ENCODE measurements at regions not wholly inside any gene's neighbourhood (a gene's known extent, or its start where the extent isn't known, plus 50 kb on each side); places are given as distances from the start of the nearest gene placed in this dataset.
A peak's percentile ranks its signal among the peaks of the same experiment; 100 is the strongest.

DNA sequence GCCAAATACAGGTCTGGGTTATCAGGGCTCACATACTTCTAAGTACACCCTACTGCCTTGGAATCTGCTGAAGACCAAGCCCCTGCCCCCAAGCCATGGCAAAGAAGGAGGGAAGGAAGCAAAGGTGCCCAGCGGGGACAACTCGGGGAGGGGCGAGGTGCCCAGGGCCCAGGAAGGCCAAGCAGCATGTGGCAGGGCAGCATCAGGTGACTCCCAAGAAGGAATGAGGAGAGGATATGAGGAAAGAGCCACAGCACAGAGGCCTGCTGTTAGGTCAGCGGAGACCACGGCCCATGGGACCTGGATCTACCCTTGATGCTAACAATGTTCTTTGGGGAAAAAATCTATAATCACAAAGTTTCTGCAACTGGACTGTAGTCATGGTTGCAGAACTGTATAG, 142.6 kb upstream of the CRHR1 start:
- TF ChIP-seq TAF1 (IDR thresholded peaks at IDR 0.05; ENCODE audit: low read depth) (no peak), TEAD4 (IDR thresholded peaks at IDR 0.05) (no peak), TCF12 (IDR thresholded peaks at IDR 0.05; ENCODE audit: low read depth) (no peak), EP300 (IDR thresholded peaks at IDR 0.05; ENCODE audit: borderline replicate concordance) (no peak), FOXM1 (IDR thresholded peaks at IDR 0.05; ENCODE audit: borderline replicate concordance, low read depth) (no peak), RAD21 (IDR thresholded peaks at IDR 0.05; ENCODE audit: low read depth) (no peak)
- TF ChIP-seq, protein P1, sequence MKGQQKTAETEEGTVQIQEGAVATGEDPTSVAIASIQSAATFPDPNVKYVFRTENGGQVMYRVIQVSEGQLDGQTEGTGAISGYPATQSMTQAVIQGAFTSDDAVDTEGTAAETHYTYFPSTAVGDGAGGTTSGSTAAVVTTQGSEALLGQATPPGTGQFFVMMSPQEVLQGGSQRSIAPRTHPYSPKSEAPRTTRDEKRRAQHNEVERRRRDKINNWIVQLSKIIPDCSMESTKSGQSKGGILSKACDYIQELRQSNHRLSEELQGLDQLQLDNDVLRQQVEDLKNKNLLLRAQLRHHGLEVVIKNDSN (IDR thresholded peaks at IDR 0.05), result no peak
- TF ChIP-seq, protein P2, sequence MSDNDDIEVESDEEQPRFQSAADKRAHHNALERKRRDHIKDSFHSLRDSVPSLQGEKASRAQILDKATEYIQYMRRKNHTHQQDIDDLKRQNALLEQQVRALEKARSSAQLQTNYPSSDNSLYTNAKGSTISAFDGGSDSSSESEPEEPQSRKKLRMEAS (IDR thresholded peaks at IDR 0.05), result no peak
- TF ChIP-seq, protein P3, sequence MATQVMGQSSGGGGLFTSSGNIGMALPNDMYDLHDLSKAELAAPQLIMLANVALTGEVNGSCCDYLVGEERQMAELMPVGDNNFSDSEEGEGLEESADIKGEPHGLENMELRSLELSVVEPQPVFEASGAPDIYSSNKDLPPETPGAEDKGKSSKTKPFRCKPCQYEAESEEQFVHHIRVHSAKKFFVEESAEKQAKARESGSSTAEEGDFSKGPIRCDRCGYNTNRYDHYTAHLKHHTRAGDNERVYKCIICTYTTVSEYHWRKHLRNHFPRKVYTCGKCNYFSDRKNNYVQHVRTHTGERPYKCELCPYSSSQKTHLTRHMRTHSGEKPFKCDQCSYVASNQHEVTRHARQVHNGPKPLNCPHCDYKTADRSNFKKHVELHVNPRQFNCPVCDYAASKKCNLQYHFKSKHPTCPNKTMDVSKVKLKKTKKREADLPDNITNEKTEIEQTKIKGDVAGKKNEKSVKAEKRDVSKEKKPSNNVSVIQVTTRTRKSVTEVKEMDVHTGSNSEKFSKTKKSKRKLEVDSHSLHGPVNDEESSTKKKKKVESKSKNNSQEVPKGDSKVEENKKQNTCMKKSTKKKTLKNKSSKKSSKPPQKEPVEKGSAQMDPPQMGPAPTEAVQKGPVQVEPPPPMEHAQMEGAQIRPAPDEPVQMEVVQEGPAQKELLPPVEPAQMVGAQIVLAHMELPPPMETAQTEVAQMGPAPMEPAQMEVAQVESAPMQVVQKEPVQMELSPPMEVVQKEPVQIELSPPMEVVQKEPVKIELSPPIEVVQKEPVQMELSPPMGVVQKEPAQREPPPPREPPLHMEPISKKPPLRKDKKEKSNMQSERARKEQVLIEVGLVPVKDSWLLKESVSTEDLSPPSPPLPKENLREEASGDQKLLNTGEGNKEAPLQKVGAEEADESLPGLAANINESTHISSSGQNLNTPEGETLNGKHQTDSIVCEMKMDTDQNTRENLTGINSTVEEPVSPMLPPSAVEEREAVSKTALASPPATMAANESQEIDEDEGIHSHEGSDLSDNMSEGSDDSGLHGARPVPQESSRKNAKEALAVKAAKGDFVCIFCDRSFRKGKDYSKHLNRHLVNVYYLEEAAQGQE (IDR thresholded peaks at IDR 0.05; ENCODE audit: low read depth), result no peak

DNA sequence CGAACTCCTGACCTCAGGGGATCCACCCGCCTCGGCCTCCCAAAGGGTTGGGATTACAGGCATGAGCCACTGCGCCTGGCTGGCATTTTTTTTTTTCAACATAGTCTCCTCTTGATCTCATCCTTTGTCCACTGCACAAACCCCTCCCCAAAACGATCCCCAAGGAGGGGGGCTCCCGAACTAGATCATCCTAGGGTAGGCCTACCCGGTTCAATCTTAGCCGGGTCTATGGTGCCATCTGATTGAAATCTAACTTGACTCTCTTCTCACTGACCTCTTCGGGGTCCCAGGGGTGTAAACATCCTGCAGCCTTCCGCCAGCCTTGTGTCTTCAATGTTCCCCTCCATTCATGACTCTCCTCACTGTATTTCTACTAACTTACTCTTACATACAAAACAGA, 140.5 kb upstream of the CRHR1 start:
- TF ChIP-seq CREB1 (IDR thresholded peaks at IDR 0.05; ENCODE audit: low read depth), result no peak
- no peak for TF ChIP-seq TCF12 (IDR thresholded peaks at IDR 0.05; ENCODE audit: low read depth)
- TF ChIP-seq, protein P2 (IDR thresholded peaks at IDR 0.05), result no peak
- TF ChIP-seq FOXM1 (IDR thresholded peaks at IDR 0.05; ENCODE audit: borderline replicate concordance, low read depth), result no peak
- no peak for TF ChIP-seq ZBTB7A (IDR thresholded peaks at IDR 0.05; ENCODE audit: low read depth)
- no peak for TF ChIP-seq EGR1 (IDR thresholded peaks at IDR 0.05)
- TF ChIP-seq YY1 (IDR thresholded peaks at IDR 0.05; ENCODE audit: low read depth), result no peak
- no peak for TF ChIP-seq TEAD4 (IDR thresholded peaks at IDR 0.05)
- no peak for TF ChIP-seq CEBPB (IDR thresholded peaks at IDR 0.05)
- no peak for TF ChIP-seq EP300 (IDR thresholded peaks at IDR 0.05; ENCODE audit: borderline replicate concordance)

DNA sequence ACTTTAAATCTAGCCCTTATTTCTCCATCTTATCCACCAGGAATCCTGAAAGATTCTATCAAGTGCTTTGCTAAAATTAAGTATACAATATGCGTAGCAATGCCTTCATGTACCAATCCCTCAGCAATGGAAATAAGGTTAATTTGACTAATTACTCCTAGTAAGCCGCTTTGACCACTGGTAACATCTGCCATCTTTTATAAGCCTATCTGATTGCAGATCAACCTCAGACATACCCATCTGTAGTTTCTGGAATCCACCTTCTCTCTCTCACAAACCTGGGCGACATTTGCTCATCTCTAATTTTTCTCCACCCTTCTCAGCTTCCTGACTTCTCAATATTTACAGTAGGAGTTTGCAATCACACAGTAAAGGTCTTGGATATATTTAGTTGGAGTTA, 138.8 kb upstream of the CRHR1 start:
- no peak for TF ChIP-seq CEBPB (IDR thresholded peaks at IDR 0.05)
- TF ChIP-seq NFIC (IDR thresholded peaks at IDR 0.05), result no peak
- TF ChIP-seq, protein P1 (IDR thresholded peaks at IDR 0.05), result no peak
- TF ChIP-seq RAD21 (IDR thresholded peaks at IDR 0.05; ENCODE audit: low read depth), result no peak
- TF ChIP-seq, protein P3 (IDR thresholded peaks at IDR 0.05; ENCODE audit: low read depth), result no peak
- no peak for TF ChIP-seq TCF12 (IDR thresholded peaks at IDR 0.05; ENCODE audit: low read depth)
- no peak for TF ChIP-seq ZBTB7A (IDR thresholded peaks at IDR 0.05; ENCODE audit: low read depth)
- no peak for TF ChIP-seq EGR1 (IDR thresholded peaks at IDR 0.05)
- no peak for TF ChIP-seq TAF1 (IDR thresholded peaks at IDR 0.05; ENCODE audit: low read depth)
- TF ChIP-seq CREB1 (IDR thresholded peaks at IDR 0.05; ENCODE audit: low read depth), result no peak
- no peak for TF ChIP-seq FOXM1 (IDR thresholded peaks at IDR 0.05; ENCODE audit: borderline replicate concordance, low read depth)
- TF ChIP-seq TEAD4 (IDR thresholded peaks at IDR 0.05), result no peak
- no peak for TF ChIP-seq YY1 (IDR thresholded peaks at IDR 0.05; ENCODE audit: low read depth)

DNA sequence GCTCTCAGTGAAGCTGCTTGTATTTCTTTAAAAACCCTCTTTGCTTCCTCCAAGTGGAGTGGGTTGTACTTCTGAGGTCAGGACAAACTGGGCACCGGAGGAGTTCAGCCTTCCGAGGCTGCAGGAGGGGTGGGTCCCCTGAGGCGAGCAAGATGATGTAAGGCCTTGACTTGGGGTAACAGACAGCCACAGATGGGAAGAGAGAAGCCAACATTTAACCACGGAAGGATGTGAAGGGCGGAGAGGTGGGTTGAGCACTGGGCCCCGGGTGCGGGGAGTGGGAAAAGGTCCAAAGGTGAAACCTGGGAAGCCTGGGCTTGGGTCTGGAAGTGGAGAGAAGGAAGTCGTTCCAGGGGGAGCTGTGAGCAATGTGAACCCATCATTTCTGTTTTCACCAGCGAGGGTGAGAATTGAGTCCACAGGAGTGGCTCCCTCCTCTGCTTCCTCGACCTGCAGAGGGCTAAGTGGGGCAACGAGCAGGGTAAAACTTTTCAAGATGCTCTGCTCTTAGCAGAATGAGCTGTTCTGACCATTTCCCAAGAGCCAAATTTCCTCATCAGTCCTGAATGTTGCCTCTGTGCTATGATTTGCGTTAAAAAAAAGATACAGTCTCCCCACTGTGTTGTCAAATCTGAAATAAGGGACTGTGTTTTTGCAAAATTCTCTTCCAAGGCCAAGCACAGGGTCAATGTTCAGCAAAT, 137.7 kb upstream of the CRHR1 start:
- no peak for TF ChIP-seq FOXM1 (IDR thresholded peaks at IDR 0.05; ENCODE audit: borderline replicate concordance, low read depth)
- TF ChIP-seq TEAD4 (IDR thresholded peaks at IDR 0.05), result no peak

DNA sequence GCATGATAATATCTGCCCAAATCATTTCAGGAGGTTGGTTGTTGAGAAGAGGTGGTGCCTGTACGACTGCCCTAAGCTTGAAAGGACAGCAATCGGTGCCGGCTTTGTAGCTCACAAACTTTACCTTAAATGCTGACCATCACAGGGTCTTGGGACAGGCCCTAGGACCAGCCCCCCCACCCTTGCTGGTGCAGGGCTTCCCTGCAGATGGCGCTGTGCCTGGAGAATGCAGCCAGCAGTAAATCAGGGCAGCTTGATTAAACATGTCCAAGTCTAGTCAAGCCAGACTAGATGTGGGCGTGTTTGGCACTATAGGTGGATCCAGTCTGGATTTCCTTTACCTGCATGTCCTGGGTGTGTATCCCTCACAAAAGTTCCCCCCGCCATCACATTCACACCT, 135.5 kb upstream of the CRHR1 start:
- TF ChIP-seq TEAD4 (IDR thresholded peaks at IDR 0.05) (0 out of 2 replicates have a peak, but pooled peaks have one; percentile 12), RAD21 (IDR thresholded peaks at IDR 0.05; ENCODE audit: low read depth) (peak; percentile 59)
- TF ChIP-seq, protein P3 (IDR thresholded peaks at IDR 0.05; ENCODE audit: low read depth), result no peak
